WERI-Rb-1 (cell line): ENCODE measurements at regions not wholly inside any gene's neighbourhood (a gene's known extent, or its start where the extent isn't known, plus 50 kb on each side); places are given as distances from the start of the nearest gene placed in this dataset.

Experiments
- DNase-seq: peaks from one replicate; pipeline ENCODE4 v3.0.0-alpha.2; 2020
- H3K27ac ChIP-seq: fragments of 250-450 bp; sonication (Bioruptor Pico); 2 replicates; pipeline ENCODE4 v1.5.1; 2020; ENCODE audit warnings: mild to moderate bottlenecking, moderate library complexity
- H3K27me3 ChIP-seq: fragments of 250-450 bp; sonication (Bioruptor Pico); 2 replicates; pipeline ENCODE4 v1.5.1; 2021; ENCODE audit warnings: mild to moderate bottlenecking, low read depth, moderate library complexity; ENCODE audit not compliant: insufficient read depth, severe bottlenecking
- H3K36me3 ChIP-seq: fragments of 250-450 bp; sonication (Bioruptor Pico); 2 replicates; pipeline ENCODE4 v1.5.1; 2020; ENCODE audit warnings: mild to moderate bottlenecking, moderate library complexity
- H3K4me3 ChIP-seq: 2 replicates; pipeline ENCODE4 v1.5.1; 2011; ENCODE audit warnings: low read depth, mild to moderate bottlenecking, control low read depth, low read length
- H3K9me3 ChIP-seq: fragments of 250-450 bp; sonication (Bioruptor Pico); 2 replicates; pipeline ENCODE4 v1.5.1; 2021; ENCODE audit warnings: mild to moderate bottlenecking, moderate library complexity; ENCODE audit not compliant: severe bottlenecking
- CTCF ChIP-seq: IDR thresholded peaks from 2 replicates; pipeline ENCODE4 v1.5.1; 2011; ENCODE audit warnings: low read depth, mild to moderate bottlenecking, control low read depth, inconsistent platforms, low read length

GRCh38 chr10:29767968-29768367 lies 133.2 kb upstream of the SVIL start:
- Histone ChIP-seq H3K27ac (no peak overlapping the region), H3K4me3 (no peak overlapping the region), H3K36me3 (no peaks in the 10 kb centered on the region), H3K9me3 (no peaks in the 10 kb centered on the region), H3K27me3 (no peaks in the 10 kb centered on the region)
- no peak for DNase-seq
- TF ChIP-seq CTCF: no peak

- Histone ChIP-seq H3K36me3 (no peaks in the 10 kb centered on the region), H3K4me3 (no peak overlapping the region), H3K27me3 (no peaks in the 10 kb centered on the region), H3K27ac (no peak overlapping the region), H3K9me3 (no peaks in the 10 kb centered on the region)
- no peak for TF ChIP-seq CTCF
- no peak for DNase-seq
Measured at GRCh38 chr10:29766753-29767152, 132.0 kb upstream of the SVIL start.

GRCh38 chr10:29765330-29765729 lies 130.6 kb upstream of the SVIL start:
- no peaks in the 10 kb centered on the region for H3K36me3 ChIP-seq
- no peak for TF ChIP-seq CTCF
- H3K4me3 ChIP-seq: no peak overlapping the region
- H3K27me3 ChIP-seq: no peaks in the 10 kb centered on the region
- no peak for DNase-seq
- no peak overlapping the region for H3K27ac ChIP-seq
- no peaks in the 10 kb centered on the region for H3K9me3 ChIP-seq

GRCh38 chr10:29763396-29763795 lies 128.6 kb upstream of the SVIL start:
- H3K27ac ChIP-seq: no peak overlapping the region
- TF ChIP-seq CTCF: no peak
- no peaks in the 10 kb centered on the region for H3K36me3 ChIP-seq
- DNase-seq: no peak
- H3K4me3 ChIP-seq: no peak overlapping the region
- H3K9me3 ChIP-seq: no peaks in the 10 kb centered on the region
- H3K27me3 ChIP-seq: no peaks in the 10 kb centered on the region

GRCh38 chr10:29761916-29762315 lies 127.1 kb upstream of the SVIL start:
- H3K36me3 ChIP-seq: no peaks in the 10 kb centered on the region
- no peak overlapping the region for H3K4me3 ChIP-seq
- no peak overlapping the region for H3K27ac ChIP-seq
- H3K9me3 ChIP-seq: no peaks in the 10 kb centered on the region
- TF ChIP-seq CTCF: no peak
- no peaks in the 10 kb centered on the region for H3K27me3 ChIP-seq
- no peak for DNase-seq

- no peak for TF ChIP-seq CTCF
- Histone ChIP-seq H3K27me3 (no peaks in the 10 kb centered on the region), H3K27ac (no peak overlapping the region), H3K4me3 (no peak overlapping the region), H3K36me3 (no peaks in the 10 kb centered on the region), H3K9me3 (no peaks in the 10 kb centered on the region)
- no peak for DNase-seq
Measured at GRCh38 chr10:29760138-29760900, 125.5 kb upstream of the SVIL start.
